ENCODE measurements at regions not wholly inside any gene's neighbourhood (a gene's known extent, or its start where the extent isn't known, plus 50 kb on each side); places are given as distances from the start of the nearest gene placed in this dataset.

GRCh38 chr16:7976125-7976524, 614.2 kb downstream of the TMEM114 start:
- DNase-seq (ENCODE audit: insufficient read length, low spot score) (no peak), FAIRE-seq (no peak)
- TF ChIP-seq POU2F2 (IDR thresholded peaks at IDR 0.05; ENCODE audit: low read depth, low read length) (no peak), PAX5 (IDR thresholded peaks at IDR 0.05; ENCODE audit: insufficient read depth, low read length, severe bottlenecking) (no peak), SPI1 (IDR thresholded peaks at IDR 0.05; ENCODE audit: low read depth, low read length) (no peak), TAF1 (IDR thresholded peaks at IDR 0.05; ENCODE audit: low read depth, low read length) (no peak), POLR2AphosphoS5 (IDR thresholded peaks at IDR 0.05; ENCODE audit: low read depth, low read length) (no peak), POLR2A (IDR thresholded peaks at IDR 0.05; ENCODE audit: low read depth, low read length) (no peak)

GRCh38 chr16:7967996-7968509, 622.3 kb downstream of the TMEM114 start:
- no peak for TF ChIP-seq PAX5 (IDR thresholded peaks at IDR 0.05; ENCODE audit: insufficient read depth, low read length, severe bottlenecking)
- TF ChIP-seq POU2F2 (IDR thresholded peaks at IDR 0.05; ENCODE audit: low read depth, low read length), result no peak
- TF ChIP-seq TAF1 (IDR thresholded peaks at IDR 0.05; ENCODE audit: low read depth, low read length), result no peak
- no peak for TF ChIP-seq POLR2AphosphoS5 (IDR thresholded peaks at IDR 0.05; ENCODE audit: low read depth, low read length)
- no peak for TF ChIP-seq POLR2A (IDR thresholded peaks at IDR 0.05; ENCODE audit: low read depth, low read length)
- TF ChIP-seq SPI1 (IDR thresholded peaks at IDR 0.05; ENCODE audit: low read depth, low read length), result no peak
- FAIRE-seq (no peak), DNase-seq (ENCODE audit: insufficient read length, low spot score) (no peak)

DNA sequence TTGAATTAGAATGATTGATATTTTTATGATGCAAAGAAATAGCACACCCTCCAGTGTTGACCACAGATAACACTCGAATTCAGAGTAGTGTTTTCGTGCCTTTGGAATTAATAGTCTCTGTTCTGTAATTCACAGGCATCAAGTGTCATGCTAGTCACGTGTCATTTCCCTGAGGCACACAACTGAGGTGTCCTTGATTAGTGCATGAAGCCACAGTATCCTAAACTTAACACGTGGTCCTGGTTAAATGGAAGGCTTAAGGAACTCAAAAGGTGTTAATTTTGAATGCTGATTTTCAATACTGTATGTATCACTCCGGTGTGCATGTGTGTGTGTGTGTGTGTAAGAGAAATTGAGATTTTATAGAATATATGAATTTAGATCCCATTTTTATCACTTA, 625.6 kb downstream of the TMEM114 start:
- DNase-seq (ENCODE audit: insufficient read length, low spot score) (no peak), FAIRE-seq (no peak)
- no peak for TF ChIP-seq TAF1 (IDR thresholded peaks at IDR 0.05; ENCODE audit: low read depth, low read length)

DNA sequence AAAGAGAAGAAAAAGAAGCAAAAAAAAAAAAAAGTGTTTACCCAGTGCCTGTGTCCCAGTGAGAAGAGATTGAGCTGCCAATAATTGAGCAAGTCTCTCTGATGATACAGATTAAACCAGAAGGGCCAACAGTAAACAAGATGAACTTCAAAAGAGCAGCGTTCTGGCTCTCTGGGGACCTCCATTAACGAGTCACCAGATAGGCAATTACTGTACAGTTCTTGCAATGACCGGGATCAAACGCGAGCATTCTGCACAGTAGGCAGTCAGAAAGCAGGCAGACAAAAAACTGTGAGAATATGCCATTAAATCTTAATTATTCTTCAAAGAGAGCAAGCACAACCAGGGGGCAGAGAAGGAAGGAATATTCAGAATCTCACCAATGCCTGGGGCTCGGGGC, 626.1 kb downstream of the TMEM114 start:
- FAIRE-seq, result no peak
- TF ChIP-seq POU2F2 (IDR thresholded peaks at IDR 0.05; ENCODE audit: low read depth, low read length), result no peak
- no peak for TF ChIP-seq POLR2A (IDR thresholded peaks at IDR 0.05; ENCODE audit: low read depth, low read length)
- no peak for TF ChIP-seq POLR2AphosphoS5 (IDR thresholded peaks at IDR 0.05; ENCODE audit: low read depth, low read length)
- no peak for TF ChIP-seq PAX5 (IDR thresholded peaks at IDR 0.05; ENCODE audit: insufficient read depth, low read length, severe bottlenecking)
- TF ChIP-seq TAF1 (IDR thresholded peaks at IDR 0.05; ENCODE audit: low read depth, low read length), result no peak
- DNase-seq (ENCODE audit: insufficient read length, low spot score), result no peak

DNA sequence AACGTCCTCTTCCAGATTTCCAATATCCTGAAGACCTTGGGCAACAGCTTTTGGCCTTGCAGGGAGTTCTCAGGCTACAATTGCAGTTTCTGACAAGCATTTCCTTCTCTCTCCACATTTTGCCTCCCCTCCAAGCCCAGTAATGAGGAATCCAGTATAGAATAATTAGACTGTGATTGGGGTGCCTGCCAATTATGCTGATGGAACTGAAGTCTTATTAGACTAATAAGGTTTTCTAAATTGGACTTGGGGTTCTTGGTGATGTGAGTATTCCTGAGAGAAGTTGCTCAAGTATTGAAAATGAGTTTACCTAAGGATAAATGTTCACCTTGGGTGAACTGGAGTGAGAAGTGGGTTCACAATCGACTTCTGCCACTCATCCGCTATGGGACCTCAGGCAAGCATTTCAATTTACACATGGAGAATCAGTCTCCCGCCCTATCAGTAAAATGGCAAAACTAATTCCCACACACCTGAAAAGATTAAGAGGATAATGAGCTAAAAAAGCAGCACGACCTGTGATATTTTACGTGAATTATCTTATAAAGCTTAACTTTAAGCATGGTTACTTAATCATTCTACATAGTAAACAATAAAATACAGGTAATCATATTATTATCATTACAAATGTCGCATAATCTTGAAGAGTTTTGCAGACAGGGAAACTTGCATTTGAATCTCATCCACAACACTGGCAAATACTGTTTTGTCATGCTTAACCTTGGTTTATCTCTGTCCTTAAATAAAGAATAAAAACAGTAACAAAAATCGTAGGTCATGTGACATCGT, 628.0 kb downstream of the TMEM114 start:
- FAIRE-seq (no peak), DNase-seq (ENCODE audit: insufficient read length, low spot score) (no peak)
- TF ChIP-seq POLR2A (IDR thresholded peaks at IDR 0.05; ENCODE audit: low read depth, low read length) (no peak), SPI1 (IDR thresholded peaks at IDR 0.05; ENCODE audit: low read depth, low read length) (no peak), POLR2AphosphoS5 (IDR thresholded peaks at IDR 0.05; ENCODE audit: low read depth, low read length) (no peak), POU2F2 (IDR thresholded peaks at IDR 0.05; ENCODE audit: low read depth, low read length) (no peak), PAX5 (IDR thresholded peaks at IDR 0.05; ENCODE audit: insufficient read depth, low read length, severe bottlenecking) (no peak), TAF1 (IDR thresholded peaks at IDR 0.05; ENCODE audit: low read depth, low read length) (no peak)

GRCh38 chr16:7957151-7957550, 624.5 kb downstream of the RBFOX1 start:
- FAIRE-seq (no peak), DNase-seq (ENCODE audit: insufficient read length, low spot score) (no peak)
- no peak for TF ChIP-seq POLR2A (IDR thresholded peaks at IDR 0.05; ENCODE audit: low read depth, low read length)
- TF ChIP-seq SPI1 (IDR thresholded peaks at IDR 0.05; ENCODE audit: low read depth, low read length), result no peak
- no peak for TF ChIP-seq POLR2AphosphoS5 (IDR thresholded peaks at IDR 0.05; ENCODE audit: low read depth, low read length)
- TF ChIP-seq POU2F2 (IDR thresholded peaks at IDR 0.05; ENCODE audit: low read depth, low read length), result no peak
- TF ChIP-seq TAF1 (IDR thresholded peaks at IDR 0.05; ENCODE audit: low read depth, low read length), result no peak
- no peak for TF ChIP-seq PAX5 (IDR thresholded peaks at IDR 0.05; ENCODE audit: insufficient read depth, low read length, severe bottlenecking)

GRCh38 chr16:7953360-7953759, 620.7 kb downstream of the RBFOX1 start:
- no peak for FAIRE-seq
- TF ChIP-seq POLR2AphosphoS5 (IDR thresholded peaks at IDR 0.05; ENCODE audit: low read depth, low read length), result no peak
- no peak for TF ChIP-seq PAX5 (IDR thresholded peaks at IDR 0.05; ENCODE audit: insufficient read depth, low read length, severe bottlenecking)
- no peak for TF ChIP-seq SPI1 (IDR thresholded peaks at IDR 0.05; ENCODE audit: low read depth, low read length)
- no peak for TF ChIP-seq POU2F2 (IDR thresholded peaks at IDR 0.05; ENCODE audit: low read depth, low read length)
- no peak for DNase-seq (ENCODE audit: insufficient read length, low spot score)

- FAIRE-seq, result no peak
- no peak for DNase-seq (ENCODE audit: insufficient read length, low spot score)
- TF ChIP-seq POLR2AphosphoS5 (IDR thresholded peaks at IDR 0.05; ENCODE audit: low read depth, low read length) (no peak), PAX5 (IDR thresholded peaks at IDR 0.05; ENCODE audit: insufficient read depth, low read length, severe bottlenecking) (no peak), TAF1 (IDR thresholded peaks at IDR 0.05; ENCODE audit: low read depth, low read length) (no peak), POLR2A (IDR thresholded peaks at IDR 0.05; ENCODE audit: low read depth, low read length) (no peak), POU2F2 (IDR thresholded peaks at IDR 0.05; ENCODE audit: low read depth, low read length) (no peak), SPI1 (IDR thresholded peaks at IDR 0.05; ENCODE audit: low read depth, low read length) (no peak)
These were observed 613.5 kb downstream of the RBFOX1 start for GRCh38 chr16:7946142-7946541.

DNA sequence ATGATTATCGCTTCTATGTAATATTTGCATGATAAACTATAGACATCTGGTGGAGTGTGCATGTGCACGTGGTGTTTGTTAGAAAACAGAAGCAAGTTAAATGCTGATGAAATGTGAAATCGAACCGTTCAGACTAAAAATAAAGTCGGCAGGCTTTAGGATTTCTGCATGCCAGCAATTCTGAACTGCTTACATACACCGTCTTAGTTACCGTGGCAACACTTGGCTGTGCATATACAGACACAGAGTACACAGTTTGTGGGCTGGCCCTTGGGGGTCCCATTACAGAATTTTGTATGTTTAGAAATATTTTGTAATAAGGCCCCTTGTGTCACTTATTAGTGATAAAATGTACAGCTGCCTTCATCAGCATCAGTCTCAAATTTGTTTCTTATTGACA, 605.5 kb downstream of the RBFOX1 start:
- no peak for FAIRE-seq
- no peak for DNase-seq (ENCODE audit: insufficient read length, low spot score)
- TF ChIP-seq TAF1 (IDR thresholded peaks at IDR 0.05; ENCODE audit: low read depth, low read length), result no peak
- TF ChIP-seq SPI1 (IDR thresholded peaks at IDR 0.05; ENCODE audit: low read depth, low read length), result no peak
- no peak for TF ChIP-seq PAX5 (IDR thresholded peaks at IDR 0.05; ENCODE audit: insufficient read depth, low read length, severe bottlenecking)
- TF ChIP-seq POLR2A (IDR thresholded peaks at IDR 0.05; ENCODE audit: low read depth, low read length), result no peak
- TF ChIP-seq POLR2AphosphoS5 (IDR thresholded peaks at IDR 0.05; ENCODE audit: low read depth, low read length), result no peak
- TF ChIP-seq POU2F2 (IDR thresholded peaks at IDR 0.05; ENCODE audit: low read depth, low read length), result no peak

DNA sequence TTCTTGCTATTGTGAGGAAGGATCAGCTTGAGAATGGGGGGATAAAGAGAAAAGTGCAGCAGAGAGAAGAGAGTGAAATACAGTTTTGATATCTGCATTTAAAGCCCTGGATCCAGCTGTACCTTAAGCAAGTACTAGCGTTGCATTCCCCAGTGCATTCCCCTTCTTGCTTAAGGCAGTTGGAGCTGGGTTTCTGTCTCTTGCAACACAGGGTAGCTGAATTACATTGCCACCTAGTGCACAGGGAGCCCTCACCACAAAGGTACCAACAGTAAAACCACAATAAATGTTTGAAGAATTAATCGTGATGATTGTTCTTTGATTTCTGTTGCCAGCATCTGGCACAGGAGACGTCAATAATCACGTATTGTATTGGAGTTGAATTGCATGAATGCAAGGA, 588.7 kb downstream of the RBFOX1 start:
- TF ChIP-seq POU2F2 (IDR thresholded peaks at IDR 0.05; ENCODE audit: low read depth, low read length), result no peak
- no peak for TF ChIP-seq POLR2A (IDR thresholded peaks at IDR 0.05; ENCODE audit: low read depth, low read length)
- TF ChIP-seq SPI1 (IDR thresholded peaks at IDR 0.05; ENCODE audit: low read depth, low read length), result no peak
- TF ChIP-seq TAF1 (IDR thresholded peaks at IDR 0.05; ENCODE audit: low read depth, low read length), result no peak
- TF ChIP-seq POLR2AphosphoS5 (IDR thresholded peaks at IDR 0.05; ENCODE audit: low read depth, low read length), result no peak
- TF ChIP-seq PAX5 (IDR thresholded peaks at IDR 0.05; ENCODE audit: insufficient read depth, low read length, severe bottlenecking), result no peak
- DNase-seq (ENCODE audit: insufficient read length, low spot score) (no peak), FAIRE-seq (no peak)

All from GM12891 (cell line).